ENCODE measurements at regions not wholly inside any gene's neighbourhood (a gene's known extent, or its start where the extent isn't known, plus 50 kb on each side); places are given as distances from the start of the nearest gene placed in this dataset.
A peak's percentile ranks its signal among the peaks of the same experiment; 100 is the strongest.

GRCh38 chr20:19885939-19886660 lies 128.0 kb downstream of the RIN2 start:
- intact Hi-C loops (cut with micrococcal nuclease) = no loop called here
- H3K4me3 Mint-ChIP-seq = no peak overlapping the region
- H3K27ac Mint-ChIP-seq = peak overlapping the region; percentile 68
- H3K4me1 Mint-ChIP-seq (ENCODE audit: low read depth) = peaks cover 45% of the 10 kb centered on the region
- H3K27me3 Mint-ChIP-seq = peaks cover 8% of the 10 kb centered on the region
- no peaks in the 10 kb centered on the region for H3K9me3 Mint-ChIP-seq
- H3K36me3 Mint-ChIP-seq (ENCODE audit: low read depth) = peaks cover 49% of the 10 kb centered on the region

GRCh38 chr20:19886661-19887288 lies 128.7 kb downstream of the RIN2 start:
- Mint-ChIP-seq H3K27me3 (peaks cover 8% of the 10 kb centered on the region), H3K9me3 (no peaks in the 10 kb centered on the region), H3K36me3 (ENCODE audit: low read depth) (peaks cover 54% of the 10 kb centered on the region), H3K27ac (peak overlapping the region; percentile 68), H3K4me3 (no peak overlapping the region), H3K4me1 (ENCODE audit: low read depth) (peaks cover 45% of the 10 kb centered on the region)
- intact Hi-C loops (cut with micrococcal nuclease) = no loop called here

- no peak overlapping the region for H3K27ac Mint-ChIP-seq
- H3K27me3 Mint-ChIP-seq = peaks cover 8% of the 10 kb centered on the region
- H3K9me3 Mint-ChIP-seq = no peaks in the 10 kb centered on the region
- no peak overlapping the region for H3K4me3 Mint-ChIP-seq
- intact Hi-C loops (cut with micrococcal nuclease) = no loop called here
- peaks cover 52% of the 10 kb centered on the region for H3K36me3 Mint-ChIP-seq (ENCODE audit: low read depth)
- peaks cover 50% of the 10 kb centered on the region for H3K4me1 Mint-ChIP-seq (ENCODE audit: low read depth)
Observed at GRCh38 chr20:19887556-19888268, 129.4 kb upstream of the NAA20 start.

GRCh38 chr20:19888269-19888671 lies 128.9 kb upstream of the NAA20 start:
- Mint-ChIP-seq H3K9me3 (no peaks in the 10 kb centered on the region), H3K27me3 (peaks cover 8% of the 10 kb centered on the region), H3K4me3 (no peak overlapping the region), H3K36me3 (ENCODE audit: low read depth) (peaks cover 57% of the 10 kb centered on the region), H3K4me1 (ENCODE audit: low read depth) (peaks cover 50% of the 10 kb centered on the region), H3K27ac (no peak overlapping the region)
- intact Hi-C loops (cut with micrococcal nuclease) = no loop called here

- peaks cover 8% of the 10 kb centered on the region for H3K27me3 Mint-ChIP-seq
- H3K27ac Mint-ChIP-seq = peak overlapping the region; percentile 74
- no peak overlapping the region for H3K4me3 Mint-ChIP-seq
- intact Hi-C loops (cut with micrococcal nuclease) = no loop called here
- H3K36me3 Mint-ChIP-seq (ENCODE audit: low read depth) = peaks cover 67% of the 10 kb centered on the region
- peaks cover 50% of the 10 kb centered on the region for H3K4me1 Mint-ChIP-seq (ENCODE audit: low read depth)
- no peaks in the 10 kb centered on the region for H3K9me3 Mint-ChIP-seq
Observed at GRCh38 chr20:19889011-19889953, 127.9 kb upstream of the NAA20 start.

- Mint-ChIP-seq H3K36me3 (ENCODE audit: low read depth) (peaks cover 79% of the 10 kb centered on the region), H3K27ac (peak overlapping the region; percentile 74), H3K27me3 (peaks cover 8% of the 10 kb centered on the region), H3K4me1 (ENCODE audit: low read depth) (peaks cover 39% of the 10 kb centered on the region), H3K4me3 (no peak overlapping the region), H3K9me3 (no peaks in the 10 kb centered on the region)
- intact Hi-C loops (cut with micrococcal nuclease) = no loop called here
Observed at GRCh38 chr20:19890445-19891051, 126.6 kb upstream of the NAA20 start.

GRCh38 chr20:19893356-19893755 lies 123.8 kb upstream of the NAA20 start:
- H3K9me3 Mint-ChIP-seq = no peaks in the 10 kb centered on the region
- intact Hi-C loops (cut with micrococcal nuclease) = no loop called here
- no peak overlapping the region for H3K4me3 Mint-ChIP-seq
- H3K27ac Mint-ChIP-seq = no peak overlapping the region
- peaks cover 8% of the 10 kb centered on the region for H3K27me3 Mint-ChIP-seq
- H3K36me3 Mint-ChIP-seq (ENCODE audit: low read depth) = peaks cover 90% of the 10 kb centered on the region
- H3K4me1 Mint-ChIP-seq (ENCODE audit: low read depth) = peaks cover 27% of the 10 kb centered on the region

- Mint-ChIP-seq H3K27ac (no peak overlapping the region), H3K4me1 (ENCODE audit: low read depth) (peaks cover 7% of the 10 kb centered on the region), H3K4me3 (no peak overlapping the region), H3K9me3 (peaks cover 13% of the 10 kb centered on the region), H3K27me3 (no peaks in the 10 kb centered on the region), H3K36me3 (ENCODE audit: low read depth) (peaks cover 84% of the 10 kb centered on the region)
- intact Hi-C loops (cut with micrococcal nuclease) = loop anchor here (5.0 kb wide), 1 partner anchor 108 kb away; no protein-coding TSS in a partner anchor
Observed at GRCh38 chr20:19895761-19896160, 121.4 kb upstream of the NAA20 start.

GRCh38 chr20:19897891-19898290 lies 119.3 kb upstream of the NAA20 start:
- Mint-ChIP-seq H3K4me3 (no peak overlapping the region), H3K27me3 (no peaks in the 10 kb centered on the region), H3K9me3 (peaks cover 13% of the 10 kb centered on the region), H3K27ac (no peak overlapping the region), H3K36me3 (ENCODE audit: low read depth) (peaks cover 71% of the 10 kb centered on the region), H3K4me1 (ENCODE audit: low read depth) (peaks cover 16% of the 10 kb centered on the region)
- intact Hi-C loops (cut with micrococcal nuclease) = loop anchor here (5.0 kb wide), 1 partner anchor 111 kb away; no protein-coding TSS in a partner anchor

- peaks cover 13% of the 10 kb centered on the region for H3K9me3 Mint-ChIP-seq
- H3K27me3 Mint-ChIP-seq = no peaks in the 10 kb centered on the region
- intact Hi-C loops (cut with micrococcal nuclease) = loop anchor here (5.0 kb wide), 2 partner anchors 76 to 214 kb away; no protein-coding TSS in a partner anchor
- H3K4me3 Mint-ChIP-seq = no peak overlapping the region
- H3K4me1 Mint-ChIP-seq (ENCODE audit: low read depth) = peaks cover 39% of the 10 kb centered on the region
- H3K36me3 Mint-ChIP-seq (ENCODE audit: low read depth) = peaks cover 47% of the 10 kb centered on the region
- H3K27ac Mint-ChIP-seq = peak overlapping the region; percentile 85
Observed at GRCh38 chr20:19901226-19901625, 115.9 kb upstream of the NAA20 start.

GRCh38 chr20:19903168-19903811 lies 113.9 kb upstream of the NAA20 start:
- intact Hi-C loops (cut with micrococcal nuclease) = loop anchor here (1.0 to 5.0 kb wide), 3 partner anchors 74 to 216 kb away; no protein-coding TSS in a partner anchor
- H3K9me3 Mint-ChIP-seq = peaks cover 13% of the 10 kb centered on the region

GRCh38 chr20:19907326-19908056 lies 109.7 kb upstream of the NAA20 start:
- peak overlapping the region; percentile 41 for H3K27ac Mint-ChIP-seq
- H3K36me3 Mint-ChIP-seq (ENCODE audit: low read depth) = peaks cover 27% of the 10 kb centered on the region
- no peaks in the 10 kb centered on the region for H3K27me3 Mint-ChIP-seq
- H3K4me1 Mint-ChIP-seq (ENCODE audit: low read depth) = peaks cover 73% of the 10 kb centered on the region
- no peaks in the 10 kb centered on the region for H3K9me3 Mint-ChIP-seq
- intact Hi-C loops (cut with micrococcal nuclease) = no loop called here
- no peak overlapping the region for H3K4me3 Mint-ChIP-seq

More at GRCh38 chr20:19903168-19903811, 113.9 kb upstream of the NAA20 start:
- Mint-ChIP-seq H3K4me1 (ENCODE audit: low read depth) (peaks cover 55% of the 10 kb centered on the region), H3K4me3 (no peak overlapping the region), H3K27ac (peak overlapping the region; percentile 85), H3K36me3 (ENCODE audit: low read depth) (peaks cover 41% of the 10 kb centered on the region), H3K27me3 (no peaks in the 10 kb centered on the region)

Measured in dendritic cell treated with granulocyte-macrophage colony-stimulating factor and Interleukin-4, amounts not matched to agents 40 ng/mL and 50 ng/mL, for 4 days (primary cell).